SH-SY5Y (cell line): ENCODE measurements at regions not wholly inside any gene's neighbourhood (a gene's known extent, or its start where the extent isn't known, plus 50 kb on each side); places are given as distances from the start of the nearest gene placed in this dataset.

Experiments used
- GATA2 ChIP-seq: IDR thresholded peaks from 2 replicates; pipeline ENCODE4 v1.6.1; 2011; ENCODE audit warnings: mild to moderate bottlenecking, low read depth, low read length
- GATA3 ChIP-seq: IDR thresholded peaks from 2 replicates; pipeline ENCODE4 v1.6.1; 2011; ENCODE audit warnings: low read depth, mild to moderate bottlenecking, low read length, moderate library complexity

- TF ChIP-seq GATA2: no peak
- no peak for TF ChIP-seq GATA3
These were observed 271.9 kb upstream of the SMIM31 start for GRCh38 chr4:164482092-164482404.

GRCh38 chr4:164482758-164483157 is 271.2 kb upstream of the SMIM31 start:
- no peak for TF ChIP-seq GATA3
- no peak for TF ChIP-seq GATA2

- TF ChIP-seq GATA3 (no peak), GATA2 (no peak)
These were observed 270.2 kb upstream of the SMIM31 start for GRCh38 chr4:164483711-164484110.

GRCh38 chr4:164484551-164484950 is 269.4 kb upstream of the SMIM31 start:
- TF ChIP-seq GATA2 (no peak), GATA3 (no peak)

GRCh38 chr4:164485136-164485535 is 268.8 kb upstream of the SMIM31 start:
- no peak for TF ChIP-seq GATA3
- TF ChIP-seq GATA2: no peak

- no peak for TF ChIP-seq GATA2
- no peak for TF ChIP-seq GATA3
These were observed 265.8 kb upstream of the SMIM31 start for GRCh38 chr4:164488114-164488513.

GRCh38 chr4:164501074-164501473 is 252.9 kb upstream of the SMIM31 start:
- TF ChIP-seq GATA2 (no peak), GATA3 (no peak)

- TF ChIP-seq GATA2 (no peak), GATA3 (no peak)
These were observed 250.1 kb upstream of the SMIM31 start for GRCh38 chr4:164503874-164504273.

GRCh38 chr4:164508097-164508496 is 245.8 kb upstream of the SMIM31 start:
- TF ChIP-seq GATA3 (no peak), GATA2 (no peak)

GRCh38 chr4:164508771-164509170 is 245.2 kb upstream of the SMIM31 start:
- TF ChIP-seq GATA2 (no peak), GATA3 (no peak)

- TF ChIP-seq GATA3 (no peak), GATA2 (no peak)
These were observed 244.0 kb upstream of the SMIM31 start for GRCh38 chr4:164509951-164510350.

GRCh38 chr4:164512124-164512523 is 241.8 kb upstream of the SMIM31 start:
- TF ChIP-seq GATA3: no peak
- TF ChIP-seq GATA2: no peak

GRCh38 chr4:164514765-164515164 is 239.2 kb upstream of the SMIM31 start:
- no peak for TF ChIP-seq GATA3
- no peak for TF ChIP-seq GATA2

- TF ChIP-seq GATA3 (no peak), GATA2 (no peak)
These were observed 229.1 kb upstream of the SMIM31 start for GRCh38 chr4:164524789-164525188.

- no peak for TF ChIP-seq GATA2
These were observed 226.9 kb upstream of the SMIM31 start for GRCh38 chr4:164526933-164527583.

GRCh38 chr4:164529058-164529457 is 224.9 kb upstream of the SMIM31 start:
- TF ChIP-seq GATA3: no peak
- no peak for TF ChIP-seq GATA2

- TF ChIP-seq GATA3: no peak
- TF ChIP-seq GATA2: no peak
These were observed 224.4 kb upstream of the SMIM31 start for GRCh38 chr4:164529486-164529885.
